ENCODE measurements at regions not wholly inside any gene's neighbourhood (a gene's known extent, or its start where the extent isn't known, plus 50 kb on each side); places are given as distances from the start of the nearest gene placed in this dataset.
"Not testable (repeated sequence)": the region's sequence is repeated elsewhere in the genome, so short reads cannot be mapped to it uniquely, and the experiment has no call there.

DNA sequence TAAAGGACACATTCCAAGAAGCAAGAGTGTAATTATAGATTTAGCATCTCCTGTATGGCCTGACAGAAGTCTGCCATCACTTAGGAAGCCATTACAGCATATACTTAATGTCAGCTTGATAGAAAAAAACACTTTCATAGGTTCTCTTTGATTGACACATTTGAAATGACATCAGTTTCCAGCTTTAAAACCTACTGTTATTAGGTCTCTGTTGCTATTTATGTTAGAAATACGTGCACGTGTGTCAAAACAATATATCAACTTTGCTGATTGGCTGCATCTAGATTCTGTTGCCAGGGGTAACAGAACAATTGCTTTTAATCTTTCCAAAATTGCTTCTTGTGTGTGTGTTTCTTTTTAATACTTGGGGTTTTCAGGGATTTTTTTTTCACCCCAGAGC is 389.3 kb upstream of the ATP11B start:
- ATAC-seq (no peak), DNase-seq (no peak)
- no peak overlapping the region for H3K27ac ChIP-seq (ENCODE audit: low read length)
- H3K4me3 ChIP-seq (ENCODE audit: low read length), result no peak overlapping the region
- H3K9me3 ChIP-seq (ENCODE audit: control insufficient read depth, low read length), result no peaks in the 10 kb centered on the region
- intact Hi-C loops (cut with DNase I), result no loop called here
- H3K4me1 ChIP-seq (ENCODE audit: control insufficient read depth, insufficient read depth, low read length), result no peaks in the 10 kb centered on the region
- H3K27me3 ChIP-seq (ENCODE audit: control insufficient read depth, insufficient read depth), result no peaks in the 10 kb centered on the region
- 72% methylated on average over 2 of the region's 2 CpGs for WGBS

DNA sequence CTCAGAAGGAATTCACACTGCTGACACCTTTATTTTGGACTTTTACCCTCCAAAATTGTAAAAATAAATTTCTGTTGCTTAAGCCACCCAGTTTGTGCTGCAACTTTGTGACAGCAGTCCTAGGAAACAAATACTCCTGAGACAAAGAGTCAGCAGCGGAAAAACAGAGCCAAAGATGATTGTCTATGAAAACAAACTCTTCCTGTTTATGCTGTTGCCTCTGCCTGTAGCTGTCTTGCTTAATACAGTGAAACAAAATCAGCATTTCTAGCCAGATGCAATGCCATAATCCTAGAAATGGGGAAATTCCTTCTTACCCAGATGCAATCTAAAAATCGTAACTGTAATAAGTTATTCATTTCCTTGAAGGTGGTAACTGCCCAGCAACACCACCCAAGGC is 387.5 kb upstream of the ATP11B start:
- DNase-seq (no peak), ATAC-seq (no peak)
- Histone ChIP-seq H3K4me1 (ENCODE audit: control insufficient read depth, insufficient read depth, low read length) (no peaks in the 10 kb centered on the region), H3K27ac (ENCODE audit: low read length) (no peak overlapping the region), H3K27me3 (ENCODE audit: control insufficient read depth, insufficient read depth) (no peaks in the 10 kb centered on the region), H3K4me3 (ENCODE audit: low read length) (no peak overlapping the region), H3K9me3 (ENCODE audit: control insufficient read depth, low read length) (no peaks in the 10 kb centered on the region)
- 38% methylated on average over 2 of the region's 2 CpGs for WGBS
- intact Hi-C loops (cut with DNase I), result no loop called here

DNA sequence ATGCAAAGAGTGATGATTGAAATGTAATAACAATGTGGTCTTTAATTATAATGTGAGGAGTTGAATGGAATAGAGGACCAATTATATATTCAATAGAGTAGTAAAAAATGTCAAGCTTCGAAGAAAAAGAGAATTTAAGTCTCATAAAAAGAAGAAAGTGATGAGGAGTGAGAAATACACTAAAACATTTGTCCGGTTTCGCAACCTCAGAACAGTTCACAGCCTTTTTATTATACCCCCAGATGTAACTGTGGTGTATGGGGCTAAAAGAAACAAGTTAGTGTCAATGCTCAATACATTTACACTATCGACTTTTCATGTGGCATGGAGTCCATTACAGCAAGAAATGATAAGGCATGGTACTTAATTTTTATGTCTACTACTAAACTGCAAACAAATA is 386.5 kb upstream of the ATP11B start:
- intact Hi-C loops (cut with DNase I), result no loop called here
- H3K4me3 ChIP-seq (ENCODE audit: low read length), result no peak overlapping the region
- DNase-seq (no peak), ATAC-seq (no peak)
- 82% methylated on average over 4 of the region's 4 CpGs for WGBS
- H3K27ac ChIP-seq (ENCODE audit: low read length), result no peak overlapping the region
- no peaks in the 10 kb centered on the region for H3K27me3 ChIP-seq (ENCODE audit: control insufficient read depth, insufficient read depth)
- H3K4me1 ChIP-seq (ENCODE audit: control insufficient read depth, insufficient read depth, low read length), result no peaks in the 10 kb centered on the region
- no peaks in the 10 kb centered on the region for H3K9me3 ChIP-seq (ENCODE audit: control insufficient read depth, low read length)

DNA sequence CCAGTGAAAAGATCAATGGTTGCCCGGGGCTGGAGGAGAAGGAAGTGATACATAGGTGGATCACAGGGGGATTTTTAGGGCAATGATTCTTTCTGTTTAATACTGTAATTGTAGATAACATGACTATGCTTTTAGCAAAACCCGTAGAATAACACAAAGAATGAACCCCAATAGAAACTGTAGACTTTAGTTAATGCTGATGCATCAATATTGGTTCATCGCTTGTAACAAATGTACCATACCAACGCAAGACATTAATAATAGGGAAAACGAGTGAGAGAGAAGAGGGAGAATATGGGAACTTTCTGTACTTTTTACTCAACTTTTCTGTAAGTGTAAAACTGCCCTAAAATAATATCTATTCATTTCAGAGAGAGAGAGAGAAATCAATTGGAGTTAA is 383.3 kb upstream of the ATP11B start:
- Histone ChIP-seq H3K4me3 (ENCODE audit: low read length) (no peak overlapping the region), H3K27me3 (ENCODE audit: control insufficient read depth, insufficient read depth) (no peaks in the 10 kb centered on the region), H3K4me1 (ENCODE audit: control insufficient read depth, insufficient read depth, low read length) (no peaks in the 10 kb centered on the region), H3K9me3 (ENCODE audit: control insufficient read depth, low read length) (no peaks in the 10 kb centered on the region), H3K27ac (ENCODE audit: low read length) (no peak overlapping the region)
- WGBS, result 82% methylated on average over 5 of the region's 5 CpGs
- intact Hi-C loops (cut with DNase I), result no loop called here
- ATAC-seq (no peak), DNase-seq (no peak)

DNA sequence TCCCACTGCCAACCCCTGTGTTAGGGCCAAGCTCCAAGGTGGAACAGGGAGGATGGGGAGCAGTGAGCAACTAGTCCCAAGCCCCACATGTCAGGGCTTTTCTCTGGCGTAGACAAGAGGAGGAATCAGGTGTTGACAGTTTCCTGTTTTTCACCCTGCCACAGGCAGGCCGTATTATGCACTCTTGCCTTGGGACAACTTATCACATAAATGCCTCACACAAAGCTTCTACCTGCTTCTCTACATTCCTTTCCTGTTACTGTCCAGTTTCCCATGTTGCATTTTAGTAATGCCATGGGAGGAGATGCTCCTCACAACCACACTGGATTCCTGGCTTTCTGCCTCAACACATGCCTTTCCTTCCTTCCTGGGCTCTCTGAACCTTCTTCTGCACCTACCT is 381.2 kb upstream of the ATP11B start:
- H3K27ac ChIP-seq (ENCODE audit: low read length), result no peak overlapping the region
- 18% methylated on average over 2 of the region's 2 CpGs for WGBS
- intact Hi-C loops (cut with DNase I), result no loop called here
- ATAC-seq (no peak), DNase-seq (no peak)
- no peaks in the 10 kb centered on the region for H3K9me3 ChIP-seq (ENCODE audit: control insufficient read depth, low read length)
- no peak overlapping the region for H3K4me3 ChIP-seq (ENCODE audit: low read length)
- no peaks in the 10 kb centered on the region for H3K4me1 ChIP-seq (ENCODE audit: control insufficient read depth, insufficient read depth, low read length)
- no peaks in the 10 kb centered on the region for H3K27me3 ChIP-seq (ENCODE audit: control insufficient read depth, insufficient read depth)

DNA sequence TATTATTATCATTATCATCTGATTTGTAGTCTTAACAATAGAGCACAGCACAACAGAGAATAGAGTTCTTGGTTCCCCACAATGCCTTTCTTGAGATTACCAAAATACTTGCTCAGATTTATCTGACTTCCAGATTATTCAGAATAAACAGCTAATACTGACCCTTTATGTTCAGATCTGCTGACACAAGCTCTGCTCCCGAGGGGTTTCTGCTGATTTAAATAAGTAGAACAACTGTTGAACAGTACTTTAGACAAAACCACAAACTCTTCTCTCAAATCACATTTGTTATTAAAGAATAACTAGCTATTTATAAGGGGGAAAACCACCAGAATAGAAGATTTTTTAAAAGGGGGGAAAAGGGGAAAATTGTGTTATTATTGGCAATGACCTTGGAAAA is 380.2 kb upstream of the ATP11B start:
- no peak for ATAC-seq
- Histone ChIP-seq H3K27ac (ENCODE audit: low read length) (no peak overlapping the region), H3K9me3 (ENCODE audit: control insufficient read depth, low read length) (no peaks in the 10 kb centered on the region), H3K4me1 (ENCODE audit: control insufficient read depth, insufficient read depth, low read length) (no peaks in the 10 kb centered on the region), H3K4me3 (ENCODE audit: low read length) (no peak overlapping the region), H3K27me3 (ENCODE audit: control insufficient read depth, insufficient read depth) (no peaks in the 10 kb centered on the region)
- 65% methylated on average over 1 of the region's 1 CpG for WGBS
- intact Hi-C loops (cut with DNase I), result no loop called here
- no peak for DNase-seq

DNA sequence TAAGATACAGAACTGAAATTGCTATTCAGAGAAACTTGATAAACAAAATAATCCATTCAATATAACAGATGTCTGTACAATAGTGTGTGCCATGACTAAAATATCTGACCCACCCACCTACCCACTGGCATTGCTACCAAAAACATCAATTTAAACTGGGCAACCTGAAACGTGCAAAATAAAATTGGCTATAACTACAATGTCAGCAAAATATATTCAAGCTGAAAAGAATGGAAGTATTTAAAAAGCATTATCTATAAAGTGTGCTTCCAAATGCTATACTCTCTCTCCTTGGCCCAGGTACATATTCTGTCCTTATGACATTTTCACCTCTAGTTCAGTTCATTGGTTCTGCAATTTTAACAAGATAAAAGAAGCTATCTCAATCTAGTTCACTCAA is 379.6 kb upstream of the ATP11B start:
- WGBS, result 55% methylated on average over 1 of the region's 1 CpG
- intact Hi-C loops (cut with DNase I), result no loop called here
- no peak for ATAC-seq
- DNase-seq, result no peak
- Histone ChIP-seq H3K4me3 (ENCODE audit: low read length) (no peak overlapping the region), H3K4me1 (ENCODE audit: control insufficient read depth, insufficient read depth, low read length) (no peaks in the 10 kb centered on the region), H3K27ac (ENCODE audit: low read length) (no peak overlapping the region), H3K27me3 (ENCODE audit: control insufficient read depth, insufficient read depth) (no peaks in the 10 kb centered on the region), H3K9me3 (ENCODE audit: control insufficient read depth, low read length) (no peaks in the 10 kb centered on the region)

DNA sequence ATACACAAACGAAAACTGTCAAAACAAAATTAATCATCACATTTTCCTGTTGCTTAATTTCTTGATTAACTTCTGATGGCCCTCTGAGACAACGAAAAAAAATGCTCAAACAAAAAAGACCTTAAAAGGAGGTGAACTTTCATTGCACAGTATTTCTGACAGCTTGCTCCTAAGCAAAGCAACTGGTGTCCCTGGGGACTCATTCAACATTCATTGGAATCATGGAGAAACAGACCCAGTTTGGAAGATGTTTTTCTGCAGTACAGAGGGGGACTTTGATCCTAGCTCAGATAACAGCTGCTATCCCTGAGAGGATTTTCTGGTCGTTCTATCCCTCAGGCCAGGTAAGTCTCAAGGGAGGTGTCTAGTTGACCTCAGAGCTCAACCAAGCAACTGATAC is 378.7 kb upstream of the ATP11B start:
- WGBS, result 37% methylated on average over 3 of the region's 3 CpGs
- no peak for ATAC-seq

DNA sequence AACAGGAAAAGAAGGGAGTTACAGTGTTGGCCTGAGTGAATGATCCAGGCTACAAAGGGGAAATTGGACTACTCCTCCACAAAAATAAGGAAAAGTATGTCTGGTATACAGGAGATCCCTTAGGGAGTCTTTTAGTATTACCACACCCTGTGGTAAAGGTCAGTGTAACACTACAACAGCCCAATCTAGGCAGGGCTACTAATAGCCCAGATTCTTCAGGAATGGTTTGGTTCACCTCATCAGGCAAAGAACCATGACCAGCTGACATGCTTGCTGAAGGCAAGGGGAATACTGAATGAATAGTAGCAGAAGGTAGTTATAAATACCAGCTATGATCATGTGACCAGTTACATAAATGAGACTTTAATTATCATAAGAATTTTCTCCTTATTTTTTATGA is 372.6 kb upstream of the ATP11B start:
- DNase-seq (no peak), ATAC-seq (no peak)
- no peaks in the 10 kb centered on the region for H3K9me3 ChIP-seq (ENCODE audit: control insufficient read depth, low read length)
- H3K27me3 ChIP-seq (ENCODE audit: control insufficient read depth, insufficient read depth), result no peaks in the 10 kb centered on the region
- H3K4me1 ChIP-seq (ENCODE audit: control insufficient read depth, insufficient read depth, low read length), result no peaks in the 10 kb centered on the region
- intact Hi-C loops (cut with DNase I), result no loop called here
- H3K27ac ChIP-seq (ENCODE audit: low read length), result no peak overlapping the region
- no peak overlapping the region for H3K4me3 ChIP-seq (ENCODE audit: low read length)

More for the DNA sequence above, 378.7 kb upstream of the ATP11B start:
- no peak overlapping the region for H3K27ac ChIP-seq (ENCODE audit: low read length)
- H3K4me3 ChIP-seq (ENCODE audit: low read length), result no peak overlapping the region
- no peaks in the 10 kb centered on the region for H3K9me3 ChIP-seq (ENCODE audit: control insufficient read depth, low read length)
- intact Hi-C loops (cut with DNase I), result no loop called here
- H3K27me3 ChIP-seq (ENCODE audit: control insufficient read depth, insufficient read depth), result no peaks in the 10 kb centered on the region
- no peak for DNase-seq
- H3K4me1 ChIP-seq (ENCODE audit: control insufficient read depth, insufficient read depth, low read length), result no peaks in the 10 kb centered on the region

DNA sequence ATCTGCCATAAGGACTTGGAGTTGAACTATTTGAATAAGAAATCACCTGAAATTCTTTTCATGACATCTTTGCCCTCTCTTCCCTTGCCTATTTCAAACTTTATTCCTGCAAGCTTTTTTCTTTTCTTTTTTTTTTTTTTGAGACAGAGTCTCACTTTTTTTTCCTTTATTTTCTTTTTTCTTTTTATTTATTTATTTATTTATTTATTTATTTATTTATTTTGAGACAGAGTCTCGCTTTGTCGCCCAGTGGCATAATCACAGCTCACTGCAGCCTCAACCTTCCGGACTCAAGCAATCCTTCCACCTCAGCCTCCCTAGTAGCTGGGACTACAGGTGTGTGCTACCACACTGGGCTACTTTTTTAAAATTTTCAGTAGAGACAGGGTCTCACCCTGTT is 369.3 kb upstream of the ATP11B start:
- Histone ChIP-seq H3K27ac (ENCODE audit: low read length) (no peak overlapping the region), H3K4me3 (ENCODE audit: low read length) (no peak overlapping the region), H3K4me1 (ENCODE audit: control insufficient read depth, insufficient read depth, low read length) (no peaks in the 10 kb centered on the region), H3K27me3 (ENCODE audit: control insufficient read depth, insufficient read depth) (no peaks in the 10 kb centered on the region), H3K9me3 (ENCODE audit: control insufficient read depth, low read length) (no peaks in the 10 kb centered on the region)
- intact Hi-C loops (cut with DNase I), result no loop called here
- no peak for ATAC-seq
- 95% methylated on average over 3 of the region's 3 CpGs for WGBS
- DNase-seq, result no peak

DNA sequence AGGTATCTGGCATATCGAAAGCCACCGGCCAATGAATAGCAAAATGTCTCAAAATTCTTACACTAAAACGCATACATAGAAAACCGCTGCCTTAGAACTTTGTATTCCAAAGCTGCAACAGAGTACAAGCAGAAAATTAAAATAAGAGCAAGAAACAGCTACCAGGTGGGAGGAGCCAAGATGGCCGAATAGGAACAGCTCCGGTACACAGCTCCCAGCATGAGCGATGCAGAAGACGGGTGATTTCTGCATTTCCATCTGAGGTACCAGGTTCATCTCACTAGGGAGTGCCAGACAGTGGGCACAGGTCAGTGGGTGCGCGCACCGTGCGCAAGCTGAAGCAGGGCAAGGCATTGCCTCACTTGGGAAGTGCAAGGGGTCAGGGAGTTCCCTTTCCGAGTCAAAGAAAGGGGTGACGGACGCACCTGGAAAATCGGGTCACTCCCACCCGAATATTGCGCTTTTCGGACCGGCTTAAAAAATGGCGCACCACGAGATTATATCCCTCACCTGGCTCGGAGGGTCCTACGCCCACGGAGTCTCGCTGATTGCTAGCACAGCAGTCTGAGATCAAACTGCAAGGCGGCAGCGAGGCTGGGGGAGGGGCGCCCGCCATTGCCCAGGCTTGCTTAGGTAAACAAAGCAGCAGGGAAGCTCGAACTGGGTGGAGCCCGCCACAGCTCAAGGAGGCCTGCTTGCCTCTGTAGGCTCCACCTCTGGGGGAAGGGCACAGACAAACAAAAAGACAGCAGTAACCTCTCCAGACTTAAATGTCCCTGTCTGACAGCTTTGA is 367.2 kb upstream of the ATP11B start:
- ATAC-seq; H3K4me3 ChIP-seq (ENCODE audit: low read length); H3K9me3 ChIP-seq (ENCODE audit: control insufficient read depth, low read length); H3K4me1 ChIP-seq (ENCODE audit: control insufficient read depth, insufficient read depth, low read length); intact Hi-C loops (cut with DNase I); DNase-seq; H3K27me3 ChIP-seq (ENCODE audit: control insufficient read depth, insufficient read depth); H3K27ac ChIP-seq (ENCODE audit: low read length): not testable (repeated sequence)
- WGBS, result 70% methylated on average over 28 of the region's 32 CpGs

DNA sequence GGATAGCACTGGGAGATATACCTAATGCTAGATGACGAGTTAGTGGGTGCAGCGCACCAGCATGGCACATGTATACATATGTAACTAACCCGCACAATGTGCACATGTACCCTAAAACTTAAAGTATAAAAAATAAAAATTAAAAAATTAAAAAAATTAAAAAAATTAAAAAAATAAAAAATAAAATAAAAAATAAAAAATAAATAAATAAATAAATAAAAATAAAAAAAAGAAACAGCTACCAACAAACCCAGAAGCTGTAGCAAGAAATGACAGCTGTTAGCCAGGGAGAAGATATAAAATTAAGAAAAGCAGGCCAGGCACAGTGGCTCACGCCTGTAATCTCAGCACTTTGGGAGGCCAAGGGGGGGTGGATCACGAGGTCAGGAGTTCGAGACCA is 361.3 kb upstream of the ATP11B start:
- H3K4me3 ChIP-seq (ENCODE audit: low read length); H3K27me3 ChIP-seq (ENCODE audit: control insufficient read depth, insufficient read depth); H3K27ac ChIP-seq (ENCODE audit: low read length); ATAC-seq; intact Hi-C loops (cut with DNase I); DNase-seq; H3K4me1 ChIP-seq (ENCODE audit: control insufficient read depth, insufficient read depth, low read length); H3K9me3 ChIP-seq (ENCODE audit: control insufficient read depth, low read length): not testable (repeated sequence)
- 89% methylated on average over 6 of the region's 6 CpGs for WGBS
